CD14-positive monocyte (primary cell): ENCODE measurements at regions not wholly inside any gene's neighbourhood (a gene's known extent, or its start where the extent isn't known, plus 50 kb on each side); places are given as distances from the start of the nearest gene placed in this dataset.
A peak's percentile ranks its signal among the peaks of the same experiment; 100 is the strongest.

Experiments
- DNase-seq, 3 donors: peaks; one replicate each; pipeline ENCODE4 v3.0.0-alpha.2; 2011 to 2022
- H2AFZ ChIP-seq: 2 replicates; pipeline ENCODE4 v1.6.0; 2012; ENCODE audit warnings: mild to moderate bottlenecking, low read depth, low read length, inconsistent platforms; ENCODE audit not compliant: insufficient read depth, poor library complexity, severe bottlenecking
- H3K27ac ChIP-seq, 2 donors: 1 replicate in 1 of 2; 2 replicates in 1 of 2; pipeline ENCODE4 v1.5.1; 2012 to 2013; ENCODE audit warnings: low read length in 2 of 2, control low read depth in 1 of 2, inconsistent platforms in 1 of 2, low read depth in 1 of 2, mild to moderate bottlenecking in 1 of 2
- H3K27me3 ChIP-seq, 2 donors: one replicate each; pipeline versions ENCODE4 v1.6.0 to v1.6.1; 2011 to 2013; ENCODE audit warnings: low read length in 2 of 2; ENCODE audit not compliant: control insufficient read depth in 2 of 2, insufficient read depth in 2 of 2
- H3K36me3 ChIP-seq, 2 donors: replicated peaks in 1 of 2; 1 replicate in 1 of 2; 2 replicates in 1 of 2; pipeline versions ENCODE4 v1.5.1 to v1.6.1; 2012 to 2013; ENCODE audit warnings: low read length in 2 of 2, control low read depth in 1 of 2, inconsistent platforms in 1 of 2, mild to moderate bottlenecking in 1 of 2; ENCODE audit not compliant: insufficient read depth in 2 of 2, control insufficient read depth in 1 of 2
- H3K4me1 ChIP-seq, 2 donors: 1 replicate in 1 of 2; 2 replicates in 1 of 2; pipeline versions ENCODE4 v1.5.1 to v1.6.1; 2012 to 2013; ENCODE audit warnings: low read length in 2 of 2, control low read depth in 1 of 2, inconsistent platforms in 1 of 2, mild to moderate bottlenecking in 1 of 2, moderate library complexity in 1 of 2; ENCODE audit not compliant: insufficient read depth in 2 of 2, control insufficient read depth in 1 of 2
- H3K4me2 ChIP-seq: replicated peaks from 2 replicates; pipeline ENCODE3; 2012; ENCODE audit warnings: low read length, moderate library complexity, mild to moderate bottlenecking; ENCODE audit not compliant: poor library complexity, severe bottlenecking; ENCODE audit errors: extremely low read depth
- H3K4me3 ChIP-seq, 3 experiments: fragments of 200-600 bp in 1 of 3; sonication (generic) in 1 of 3; replicated peaks in 1 of 3; 1 replicate in 2 of 3; 2 replicates in 1 of 3; pipeline ENCODE4 v1.5.1; 2011 to 2013; ENCODE audit warnings: low read length in 3 of 3, mild to moderate bottlenecking in 3 of 3, control low read depth in 2 of 3, low read depth in 2 of 3, inconsistent platforms in 1 of 3, moderate library complexity in 1 of 3
- H3K79me2 ChIP-seq: 2 replicates; pipeline ENCODE4 v1.6.0; 2012; ENCODE audit warnings: mild to moderate bottlenecking, control low read depth, inconsistent platforms, low read length, moderate library complexity; ENCODE audit not compliant: insufficient read depth
- H3K9ac ChIP-seq: 2 replicates; pipeline ENCODE4 v1.6.0; 2017; ENCODE audit warnings: low read length, mild to moderate bottlenecking; ENCODE audit not compliant: insufficient read depth, poor library complexity, severe bottlenecking
- H3K9me3 ChIP-seq, 2 donors: replicated peaks in 1 of 2; 1 replicate in 1 of 2; 2 replicates in 1 of 2; pipeline versions ENCODE4 v1.5.1 to v1.6.1; 2012 to 2013; ENCODE audit warnings: low read length in 2 of 2, control low read depth in 1 of 2; ENCODE audit not compliant: control insufficient read depth in 1 of 2, insufficient read depth in 1 of 2
- H4K20me1 ChIP-seq: 2 replicates; pipeline ENCODE4 v1.6.0; 2012; ENCODE audit warnings: mild to moderate bottlenecking, low read length, control low read depth, moderate library complexity; ENCODE audit not compliant: insufficient read depth
- H3K27ac Mint-ChIP-seq, 7 donors: one replicate each; pipeline ENCODE4 v1.8.0; 2020; ENCODE audit warnings: mild to moderate bottlenecking in 7 of 7, mixed read lengths in 7 of 7, moderate library complexity in 6 of 7, inconsistent platforms in 2 of 7
- H3K27me3 Mint-ChIP-seq, 3 donors: one replicate each; pipeline ENCODE4 v1.8.0; 2021 to 2022; ENCODE audit warnings: low read depth in 3 of 3, mild to moderate bottlenecking in 3 of 3, mixed read lengths in 3 of 3, moderate library complexity in 3 of 3, inconsistent platforms in 1 of 3
- H3K36me3 Mint-ChIP-seq, 2 donors: one replicate each; pipeline ENCODE4 v1.8.0; 2020; ENCODE audit warnings: mixed read lengths in 2 of 2, inconsistent platforms in 1 of 2, mild to moderate bottlenecking in 1 of 2
- H3K4me1 Mint-ChIP-seq: one replicate; pipeline ENCODE4 v1.8.0; 2020; ENCODE audit warnings: mild to moderate bottlenecking, mixed read lengths
- H3K4me3 Mint-ChIP-seq, 2 donors: one replicate each; pipeline ENCODE4 v1.8.0; 2020; ENCODE audit warnings: mild to moderate bottlenecking in 2 of 2, mixed read lengths in 2 of 2, moderate library complexity in 1 of 2
- H3K9me3 Mint-ChIP-seq, 7 donors: one replicate each; pipeline ENCODE4 v1.8.0; 2020 to 2022; ENCODE audit warnings: mixed read lengths in 7 of 7, mild to moderate bottlenecking in 6 of 7, moderate library complexity in 6 of 7, inconsistent platforms in 2 of 7
- CTCF ChIP-seq: fragments of 200-600 bp; IDR thresholded peaks from one replicate; pipeline ENCODE4 v1.8.0; 2022; ENCODE audit warnings: antibody characterized with exemption, mild to moderate bottlenecking
- WGBS: methylation state at CpG from one replicate; pipeline ENCODE4 v1.1.5; 2013; ENCODE audit warnings: missing lambda C conversion rate; ENCODE audit not compliant: insufficient coverage; 5-methylcytosine and 5-hydroxymethylcytosine counted together
- intact Hi-C, 2 donors: fragments of 100-400 bp; cut with micrococcal nuclease; formaldehyde crosslinking; loops; one replicate each; pipeline versions ENCODE4 v1.15.0 to v1.15.1; 2023

GRCh38 chr1:82972841-82973553, 1025.9 kb downstream of the TTLL7 start:
- Mint-ChIP-seq H3K9me3 (peaks cover 2 to 12% (median 7%) of the 10 kb centered on the region in 7 donors), H3K4me1 (no peaks in the 10 kb centered on the region), H3K27ac (peak overlapping the region in 1 of 7 donors; percentile 42), H3K4me3 (no peak overlapping the region), H3K36me3 (no peaks in the 10 kb centered on the region), H3K27me3 (peaks cover 0 to 2% (median 0%) of the 10 kb centered on the region in 3 donors)
- Histone ChIP-seq H3K4me3 (no peak overlapping the region), H3K27ac (no peak overlapping the region), H2AFZ (no peak overlapping the region), H3K79me2 (no peaks in the 10 kb centered on the region), H3K4me1 (no peaks in the 10 kb centered on the region), H4K20me1 (no peaks in the 10 kb centered on the region), H3K9me3 (peaks cover 0 to 7% of the 10 kb centered on the region in 2 donors), H3K36me3 (no peaks in the 10 kb centered on the region), H3K27me3 (no peaks in the 10 kb centered on the region), H3K4me2 (no peak overlapping the region), H3K9ac (no peak overlapping the region)
- DNase-seq: no peak
- no peak for TF ChIP-seq CTCF
- 100% methylated on average over 5 of the region's 15 CpGs for WGBS
- intact Hi-C loops: no loop called here

- H3K27ac ChIP-seq: no peak overlapping the region
- no peak overlapping the region for H2AFZ ChIP-seq
- H4K20me1 ChIP-seq: no peaks in the 10 kb centered on the region
- no peak overlapping the region for H3K4me2 ChIP-seq
- no peaks in the 10 kb centered on the region for H3K4me1 ChIP-seq
- Mint-ChIP-seq H3K9me3 (peaks cover 3 to 12% (median 4%) of the 10 kb centered on the region in 7 donors), H3K27ac (no peak overlapping the region), H3K4me1 (no peaks in the 10 kb centered on the region), H3K27me3 (peaks cover 0 to 2% (median 0%) of the 10 kb centered on the region in 3 donors), H3K36me3 (no peaks in the 10 kb centered on the region), H3K4me3 (no peak overlapping the region)
- H3K27me3 ChIP-seq: no peaks in the 10 kb centered on the region
- TF ChIP-seq CTCF: no peak
- peaks cover 0 to 7% of the 10 kb centered on the region in 2 donors for H3K9me3 ChIP-seq
- WGBS: no CpG with 5 or more reads among the region's 2 CpGs
- H3K79me2 ChIP-seq: no peaks in the 10 kb centered on the region
- H3K36me3 ChIP-seq: no peaks in the 10 kb centered on the region
- H3K9ac ChIP-seq: no peak overlapping the region
- intact Hi-C loops: no loop called here
- DNase-seq: no peak
- H3K4me3 ChIP-seq: no peak overlapping the region
Observed at GRCh38 chr1:82969340-82969739, 1029.6 kb downstream of the TTLL7 start.
